ENCODE measurements at regions not wholly inside any gene's neighbourhood (a gene's known extent, or its start where the extent isn't known, plus 50 kb on each side); places are given as distances from the start of the nearest gene placed in this dataset.

DNA sequence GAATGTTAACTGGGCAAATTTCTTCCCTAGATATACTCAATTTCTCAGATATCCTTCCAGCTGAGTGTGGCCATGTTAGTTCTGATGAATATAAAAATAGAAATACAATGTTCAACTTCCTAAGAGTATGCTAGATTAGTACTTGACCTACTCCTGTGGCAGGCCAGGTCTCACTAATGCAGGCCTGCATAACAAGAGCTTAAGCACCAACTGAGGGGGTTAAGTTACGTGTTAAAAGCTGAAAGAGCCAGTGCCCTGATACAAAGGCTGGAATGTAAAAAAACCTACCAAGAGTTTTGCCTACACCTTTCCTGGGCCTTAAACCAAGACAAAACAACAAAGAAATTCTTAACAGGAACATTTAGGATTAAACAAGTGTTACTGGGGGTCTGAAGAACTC lies 102.8 kb downstream of the MRPS30 start:
- TF ChIP-seq, protein P1, sequence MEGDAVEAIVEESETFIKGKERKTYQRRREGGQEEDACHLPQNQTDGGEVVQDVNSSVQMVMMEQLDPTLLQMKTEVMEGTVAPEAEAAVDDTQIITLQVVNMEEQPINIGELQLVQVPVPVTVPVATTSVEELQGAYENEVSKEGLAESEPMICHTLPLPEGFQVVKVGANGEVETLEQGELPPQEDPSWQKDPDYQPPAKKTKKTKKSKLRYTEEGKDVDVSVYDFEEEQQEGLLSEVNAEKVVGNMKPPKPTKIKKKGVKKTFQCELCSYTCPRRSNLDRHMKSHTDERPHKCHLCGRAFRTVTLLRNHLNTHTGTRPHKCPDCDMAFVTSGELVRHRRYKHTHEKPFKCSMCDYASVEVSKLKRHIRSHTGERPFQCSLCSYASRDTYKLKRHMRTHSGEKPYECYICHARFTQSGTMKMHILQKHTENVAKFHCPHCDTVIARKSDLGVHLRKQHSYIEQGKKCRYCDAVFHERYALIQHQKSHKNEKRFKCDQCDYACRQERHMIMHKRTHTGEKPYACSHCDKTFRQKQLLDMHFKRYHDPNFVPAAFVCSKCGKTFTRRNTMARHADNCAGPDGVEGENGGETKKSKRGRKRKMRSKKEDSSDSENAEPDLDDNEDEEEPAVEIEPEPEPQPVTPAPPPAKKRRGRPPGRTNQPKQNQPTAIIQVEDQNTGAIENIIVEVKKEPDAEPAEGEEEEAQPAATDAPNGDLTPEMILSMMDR (conservative IDR thresholded peaks at IDR 0.05): no peak
- TF ChIP-seq ZFX (IDR thresholded peaks at IDR 0.05): no peak

Measured in C4-2B (cell line).